Peyer's patch (tissue), 4 donors: ENCODE measurements at regions not wholly inside any gene's neighbourhood (a gene's known extent, or its start where the extent isn't known, plus 50 kb on each side); places are given as distances from the start of the nearest gene placed in this dataset.
"Not testable (repeated sequence)": the region's sequence is repeated elsewhere in the genome, so short reads cannot be mapped to it uniquely, and the experiment has no call there.

ENCODE experiments used
- POLR2A ChIP-seq, 2 donors: fragments of 450-650 bp; IDR thresholded peaks; one replicate each; pipeline ENCODE4 v1.5.1; 2017; ENCODE audit warnings: antibody characterized with exemption in 2 of 2, mild to moderate bottlenecking in 2 of 2, moderate library complexity in 2 of 2
- TF ChIP-seq, protein P1 (sequence below), 6 experiments: fragments of 450-650 bp in 4 of 6; fragments of 200-600 bp in 2 of 6; sonication (generic) in 1 of 6; IDR thresholded peaks; one replicate each; pipeline ENCODE4 v1.5.1; 2017 to 2019; ENCODE audit warnings: antibody characterized with exemption in 6 of 6, mild to moderate bottlenecking in 3 of 6, moderate library complexity in 1 of 6

DNA sequence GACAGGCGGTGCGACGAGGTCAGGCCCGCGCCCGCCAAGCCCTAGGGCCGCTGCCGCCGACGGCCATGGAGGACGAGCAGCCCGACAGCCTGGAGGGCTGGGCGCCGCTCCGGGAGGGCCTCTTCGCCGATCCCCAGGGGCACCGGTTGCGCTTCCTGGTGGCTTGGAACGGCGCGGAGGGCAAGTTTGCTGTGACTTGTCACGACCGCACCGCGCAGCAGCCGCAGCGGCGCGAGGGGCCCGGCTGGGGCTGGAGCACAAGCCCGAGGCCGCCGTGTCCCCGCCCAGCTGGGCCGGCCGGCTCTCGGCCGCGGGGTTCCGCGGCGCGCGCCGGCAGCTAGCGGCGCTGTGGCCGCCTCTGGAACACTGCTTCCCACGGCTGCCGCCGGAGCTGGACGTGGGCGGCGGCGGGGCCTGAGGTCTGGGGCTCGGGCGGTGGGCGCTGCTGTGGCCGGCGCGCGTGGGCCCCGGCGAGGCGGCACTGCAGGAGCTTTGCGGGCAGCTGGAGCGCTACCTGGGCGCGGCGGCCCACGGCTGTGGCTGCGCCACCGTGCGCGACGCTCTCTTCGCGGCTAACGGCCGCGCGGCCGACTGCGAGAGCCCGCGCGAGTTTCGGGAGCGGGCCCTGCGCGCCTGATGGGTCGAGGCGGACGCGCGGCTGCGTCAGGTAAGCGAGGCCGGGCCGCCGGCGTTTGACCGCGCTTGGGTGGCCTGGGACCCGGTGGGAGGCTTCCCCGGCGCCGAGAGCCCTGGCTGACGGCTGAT, 122.0 kb upstream of the NIPA1 start:
- TF ChIP-seq, protein P1, sequence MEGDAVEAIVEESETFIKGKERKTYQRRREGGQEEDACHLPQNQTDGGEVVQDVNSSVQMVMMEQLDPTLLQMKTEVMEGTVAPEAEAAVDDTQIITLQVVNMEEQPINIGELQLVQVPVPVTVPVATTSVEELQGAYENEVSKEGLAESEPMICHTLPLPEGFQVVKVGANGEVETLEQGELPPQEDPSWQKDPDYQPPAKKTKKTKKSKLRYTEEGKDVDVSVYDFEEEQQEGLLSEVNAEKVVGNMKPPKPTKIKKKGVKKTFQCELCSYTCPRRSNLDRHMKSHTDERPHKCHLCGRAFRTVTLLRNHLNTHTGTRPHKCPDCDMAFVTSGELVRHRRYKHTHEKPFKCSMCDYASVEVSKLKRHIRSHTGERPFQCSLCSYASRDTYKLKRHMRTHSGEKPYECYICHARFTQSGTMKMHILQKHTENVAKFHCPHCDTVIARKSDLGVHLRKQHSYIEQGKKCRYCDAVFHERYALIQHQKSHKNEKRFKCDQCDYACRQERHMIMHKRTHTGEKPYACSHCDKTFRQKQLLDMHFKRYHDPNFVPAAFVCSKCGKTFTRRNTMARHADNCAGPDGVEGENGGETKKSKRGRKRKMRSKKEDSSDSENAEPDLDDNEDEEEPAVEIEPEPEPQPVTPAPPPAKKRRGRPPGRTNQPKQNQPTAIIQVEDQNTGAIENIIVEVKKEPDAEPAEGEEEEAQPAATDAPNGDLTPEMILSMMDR (IDR thresholded peaks at IDR 0.05): not testable (repeated sequence)
- TF ChIP-seq POLR2A (IDR thresholded peaks at IDR 0.05): not testable (repeated sequence)
